ENCODE measurements at regions not wholly inside any gene's neighbourhood (a gene's known extent, or its start where the extent isn't known, plus 50 kb on each side); places are given as distances from the start of the nearest gene placed in this dataset.

DNA sequence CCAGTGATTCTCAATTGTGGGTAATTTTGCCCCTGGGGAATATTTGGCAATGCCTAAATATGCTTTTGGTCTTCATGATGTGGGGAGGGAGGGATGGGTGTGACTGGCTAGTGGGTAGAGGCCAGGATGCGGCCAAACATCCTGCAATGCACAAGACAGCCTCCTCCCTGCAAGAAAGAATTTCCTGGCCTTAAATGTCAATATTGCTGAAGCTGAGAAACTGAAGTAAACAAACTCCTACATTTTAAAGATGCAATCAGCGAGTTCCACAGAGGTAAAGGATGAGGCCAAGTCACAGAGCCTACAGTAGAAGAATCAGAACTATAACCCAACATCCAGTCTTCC is 272.9 kb upstream of the EPHA4 start:
- TF ChIP-seq CTCF (IDR thresholded peaks at IDR 0.05) (no peak), POLR2A (IDR thresholded peaks at IDR 0.05) (no peak)
